CD8-positive, alpha-beta memory T cell (primary cell): ENCODE measurements at regions not wholly inside any gene's neighbourhood (a gene's known extent, or its start where the extent isn't known, plus 50 kb on each side); places are given as distances from the start of the nearest gene placed in this dataset.

Experiments used
- CTCF ChIA-PET: fragments of 350-600 bp; sonication (Branson Sonifier 250); formaldehyde crosslinking; loops from one replicate; lab custom pipeline; 2021; ENCODE audit warnings: antibody characterized with exemption; lab: Charles Lee
- POLR2A ChIA-PET: fragments of 350-600 bp; sonication (Branson Sonifier 250); formaldehyde crosslinking; loops from one replicate; lab custom pipeline; 2021; ENCODE audit warnings: antibody characterized with exemption; lab: Charles Lee
- DNase-seq, 5 donors: peaks; one replicate each; pipeline versions ENCODE4 v3.0.0 to v3.0.0-alpha.2; 2020 to 2022; ENCODE audit warnings: mixed read lengths in 1 of 5
- H3K27ac ChIP-seq: one replicate; pipeline ENCODE4 v1.7.0; 2013; ENCODE audit warnings: low read depth, mild to moderate bottlenecking, low read length, moderate library complexity
- H3K27me3 ChIP-seq: 2 replicates; pipeline ENCODE4 v1.7.0; 2013; ENCODE audit warnings: low read length, mild to moderate bottlenecking; ENCODE audit not compliant: insufficient read depth, poor library complexity, severe bottlenecking
- H3K36me3 ChIP-seq: 2 replicates; pipeline ENCODE4 v1.7.0; 2013; ENCODE audit warnings: mild to moderate bottlenecking, low read length, moderate library complexity; ENCODE audit not compliant: insufficient read depth
- H3K4me1 ChIP-seq: 2 replicates; pipeline ENCODE4 v1.7.0; 2013; ENCODE audit warnings: mild to moderate bottlenecking, low read length, moderate library complexity; ENCODE audit not compliant: insufficient read depth
- H3K4me3 ChIP-seq: 2 replicates; pipeline ENCODE4 v1.7.0; 2013; ENCODE audit warnings: mild to moderate bottlenecking, low read length
- H3K9me3 ChIP-seq: 2 replicates; pipeline ENCODE4 v1.7.0; 2013; ENCODE audit warnings: mild to moderate bottlenecking, low read length
- H3K27ac Mint-ChIP-seq, 8 donors: one replicate each; pipeline ENCODE4 v1.8.0; 2020 to 2021; ENCODE audit warnings: mixed read lengths in 8 of 8, mild to moderate bottlenecking in 6 of 8, inconsistent platforms in 3 of 8, moderate library complexity in 3 of 8
- H3K27me3 Mint-ChIP-seq, 2 donors: one replicate each; pipeline ENCODE4 v1.8.0; 2020 to 2021; ENCODE audit warnings: mixed read lengths in 2 of 2, mild to moderate bottlenecking in 1 of 2, moderate library complexity in 1 of 2
- H3K36me3 Mint-ChIP-seq, 3 donors: one replicate each; pipeline ENCODE4 v1.8.0; 2020 to 2021; ENCODE audit warnings: mixed read lengths in 3 of 3, inconsistent platforms in 1 of 3, mild to moderate bottlenecking in 1 of 3
- H3K4me1 Mint-ChIP-seq, 3 donors: one replicate each; pipeline ENCODE4 v1.8.0; 2020 to 2021; ENCODE audit warnings: mixed read lengths in 3 of 3, inconsistent platforms in 1 of 3, mild to moderate bottlenecking in 1 of 3
- H3K4me3 Mint-ChIP-seq, 7 donors: one replicate each; pipeline ENCODE4 v1.8.0; 2020 to 2021; ENCODE audit warnings: mixed read lengths in 7 of 7, mild to moderate bottlenecking in 6 of 7, moderate library complexity in 4 of 7, inconsistent platforms in 2 of 7
- H3K9me3 Mint-ChIP-seq, 5 donors: one replicate each; pipeline ENCODE4 v1.8.0; 2020 to 2022; ENCODE audit warnings: mixed read lengths in 5 of 5, mild to moderate bottlenecking in 3 of 5, moderate library complexity in 2 of 5, inconsistent platforms in 1 of 5

DNA sequence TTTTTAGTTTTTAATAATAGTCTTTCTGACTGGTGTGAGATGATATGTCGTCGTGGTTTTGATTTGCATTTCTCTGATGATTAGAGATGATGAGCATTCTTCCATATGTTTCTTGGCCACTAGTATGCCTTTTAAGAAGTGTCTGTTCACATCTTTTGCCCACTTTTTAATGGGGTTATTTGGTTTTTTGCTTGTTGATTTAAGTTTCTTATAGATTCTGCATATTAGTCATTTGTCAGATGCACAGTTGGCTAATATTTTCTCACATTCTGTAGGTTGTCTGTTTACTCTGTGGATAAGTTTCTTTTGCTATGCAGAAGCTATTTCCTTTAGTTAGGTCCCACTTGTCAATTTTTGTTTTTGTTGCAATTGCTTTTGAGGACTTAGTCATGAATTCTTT is 185.4 kb downstream of the SUCNR1 start:
- no peaks in the 10 kb centered on the region for H3K9me3 Mint-ChIP-seq
- H3K27me3 ChIP-seq = no peaks in the 10 kb centered on the region
- H3K27me3 Mint-ChIP-seq = peaks cover 0 to 10% of the 10 kb centered on the region in 2 donors
- no peaks in the 10 kb centered on the region for H3K36me3 ChIP-seq
- peaks cover 0 to 1% (median 0%) of the 10 kb centered on the region in 3 donors for H3K36me3 Mint-ChIP-seq
- ChIA-PET CTCF (no interaction called here), POLR2A (no interaction called here)
- H3K4me1 Mint-ChIP-seq = no peaks in the 10 kb centered on the region
- H3K9me3 ChIP-seq = no peaks in the 10 kb centered on the region
- no peak overlapping the region for H3K27ac ChIP-seq
- H3K4me1 ChIP-seq = no peaks in the 10 kb centered on the region
- DNase-seq = no peak
- H3K27ac Mint-ChIP-seq = no peak overlapping the region
- H3K4me3 Mint-ChIP-seq = no peak overlapping the region
- H3K4me3 ChIP-seq = no peak overlapping the region

DNA sequence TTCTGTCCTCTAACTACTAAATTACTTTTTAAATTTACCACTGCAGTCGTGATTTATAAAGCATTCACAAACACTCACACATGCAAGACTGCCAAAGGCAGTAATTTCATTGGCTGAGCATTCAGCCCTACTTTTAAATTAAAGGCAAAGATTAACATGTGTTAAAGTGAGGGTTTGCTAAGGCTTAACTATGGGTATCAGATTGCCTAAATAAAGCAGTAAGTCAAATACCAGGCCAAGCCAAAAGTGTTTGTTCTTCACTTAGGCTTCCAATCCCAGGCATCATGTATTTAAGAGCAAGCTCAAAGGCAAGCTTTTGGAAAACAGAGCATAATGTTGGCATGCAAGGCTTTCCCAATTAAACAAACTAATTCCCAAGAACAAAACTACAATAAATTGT is 187.3 kb downstream of the SUCNR1 start:
- Histone ChIP-seq H3K36me3 (no peaks in the 10 kb centered on the region), H3K27ac (no peak overlapping the region), H3K4me3 (no peak overlapping the region), H3K27me3 (no peaks in the 10 kb centered on the region), H3K9me3 (no peaks in the 10 kb centered on the region), H3K4me1 (no peaks in the 10 kb centered on the region)
- Mint-ChIP-seq H3K4me3 (no peak overlapping the region), H3K9me3 (no peaks in the 10 kb centered on the region), H3K4me1 (no peaks in the 10 kb centered on the region), H3K36me3 (peaks cover 0 to 1% (median 0%) of the 10 kb centered on the region in 3 donors), H3K27me3 (peaks cover 1 to 5% of the 10 kb centered on the region in 2 donors), H3K27ac (no peak overlapping the region)
- DNase-seq = no peak
- ChIA-PET CTCF (no interaction called here), POLR2A (no interaction called here)

DNA sequence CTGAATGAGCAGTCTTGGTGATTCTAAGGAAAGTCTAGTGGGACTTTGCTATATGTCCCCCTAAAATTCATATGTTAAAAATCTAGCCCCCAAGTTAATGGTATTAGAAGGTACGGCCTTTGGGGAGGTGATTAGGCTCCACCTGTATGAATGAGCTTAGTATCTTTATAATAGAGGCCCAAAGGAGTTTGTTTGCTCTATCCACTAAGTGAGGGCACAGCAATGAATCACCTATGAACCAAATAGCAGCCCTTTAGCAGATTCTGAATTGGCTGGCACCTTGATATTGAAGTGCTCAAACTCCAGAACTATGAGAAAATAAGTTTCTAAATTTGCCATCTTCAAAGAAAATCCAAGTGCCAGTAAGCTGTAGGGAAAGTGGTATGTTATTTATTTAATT is 187.9 kb downstream of the SUCNR1 start:
- DNase-seq = no peak
- Histone ChIP-seq H3K9me3 (no peaks in the 10 kb centered on the region), H3K4me3 (no peak overlapping the region), H3K27ac (no peak overlapping the region), H3K36me3 (no peaks in the 10 kb centered on the region), H3K4me1 (no peaks in the 10 kb centered on the region), H3K27me3 (no peaks in the 10 kb centered on the region)
- peaks cover 1 to 5% of the 10 kb centered on the region in 2 donors for H3K27me3 Mint-ChIP-seq
- POLR2A ChIA-PET = interaction anchor here (0.7 kb wide), 1 partner anchor 390 kb away, joined by 3 read pairs; no protein-coding TSS in a partner anchor
- no peaks in the 10 kb centered on the region for H3K9me3 Mint-ChIP-seq
- peaks cover 0 to 1% (median 0%) of the 10 kb centered on the region in 3 donors for H3K36me3 Mint-ChIP-seq
- H3K4me1 Mint-ChIP-seq = no peaks in the 10 kb centered on the region
- H3K4me3 Mint-ChIP-seq = no peak overlapping the region
- no peak overlapping the region for H3K27ac Mint-ChIP-seq
- CTCF ChIA-PET = no interaction called here

DNA sequence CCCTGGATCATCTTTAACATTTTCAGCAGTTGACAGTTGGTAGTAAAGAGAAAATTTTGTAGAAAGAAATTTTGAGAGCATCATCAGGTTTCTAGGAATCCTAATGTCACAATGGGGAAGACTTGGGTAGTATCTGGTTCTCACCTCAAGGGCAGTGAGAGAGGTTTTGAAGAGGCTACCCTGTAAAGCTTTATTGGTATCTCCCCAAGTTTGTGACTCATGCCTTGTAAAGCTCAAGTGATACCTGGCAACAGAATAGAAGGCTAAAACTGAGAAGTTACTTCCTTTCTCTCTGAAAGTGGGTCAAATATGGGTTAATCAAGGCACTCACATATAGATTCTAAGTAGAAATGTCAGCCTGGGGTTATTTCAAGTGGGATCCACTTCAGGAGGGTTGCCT is 196.4 kb downstream of the SUCNR1 start:
- H3K36me3 ChIP-seq = no peaks in the 10 kb centered on the region
- no peaks in the 10 kb centered on the region for H3K4me1 Mint-ChIP-seq
- no peak overlapping the region for H3K27ac Mint-ChIP-seq
- no peaks in the 10 kb centered on the region for H3K4me1 ChIP-seq
- ChIA-PET CTCF (no interaction called here), POLR2A (no interaction called here)
- DNase-seq = no peak
- H3K36me3 Mint-ChIP-seq = no peaks in the 10 kb centered on the region
- H3K4me3 ChIP-seq = no peak overlapping the region
- H3K9me3 ChIP-seq = no peaks in the 10 kb centered on the region
- H3K27me3 ChIP-seq = no peaks in the 10 kb centered on the region
- peaks cover 0 to 3% (median 0%) of the 10 kb centered on the region in 5 donors for H3K9me3 Mint-ChIP-seq
- no peak overlapping the region for H3K27ac ChIP-seq
- H3K4me3 Mint-ChIP-seq = no peak overlapping the region
- H3K27me3 Mint-ChIP-seq = peaks cover 1 to 3% of the 10 kb centered on the region in 2 donors

DNA sequence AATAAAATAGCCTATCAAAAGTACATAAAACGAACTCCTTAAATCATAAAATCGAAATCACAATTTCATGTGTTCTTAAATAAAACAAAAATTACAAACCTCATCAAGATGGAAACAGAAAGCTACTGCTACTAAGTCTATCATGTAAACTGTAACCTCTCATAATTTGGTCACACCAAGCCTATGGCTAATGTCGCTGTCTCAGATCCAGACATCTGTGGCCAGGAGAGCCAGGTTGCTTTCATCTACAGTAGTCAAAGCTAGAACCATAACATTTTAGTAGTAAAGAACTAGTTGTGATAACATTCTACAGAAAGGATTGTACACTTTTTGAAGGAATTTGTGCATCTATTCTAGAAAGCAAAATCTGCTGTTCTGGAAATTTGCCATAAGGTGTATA is 197.4 kb upstream of the MBNL1 start:
- peaks cover 0 to 3% of the 10 kb centered on the region in 2 donors for H3K27me3 Mint-ChIP-seq
- DNase-seq = no peak

DNA sequence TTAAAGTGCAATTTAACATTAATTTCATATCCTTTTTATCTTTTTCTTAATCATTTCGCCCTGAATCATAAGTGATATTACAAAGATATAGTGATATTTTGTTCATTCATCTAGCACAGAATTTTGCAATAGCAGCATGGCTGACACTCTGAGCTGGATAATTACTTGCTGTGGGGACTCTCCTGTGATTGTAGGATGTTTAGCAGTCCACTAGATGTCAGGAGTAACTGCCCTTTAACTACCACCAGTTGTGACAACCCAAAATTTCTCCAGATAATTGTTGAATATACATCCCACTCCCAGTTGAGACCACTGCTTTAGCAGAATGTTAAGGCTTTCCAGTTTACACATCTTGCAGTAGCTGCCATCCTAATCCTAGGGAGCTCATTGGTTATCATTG is 196.8 kb upstream of the MBNL1 start:
- Mint-ChIP-seq H3K4me3 (peak overlapping the region in 1 of 7 donors; percentile 11), H3K36me3 (no peaks in the 10 kb centered on the region), H3K27ac (no peak overlapping the region), H3K27me3 (peaks cover 0 to 3% of the 10 kb centered on the region in 2 donors), H3K9me3 (peaks cover 0 to 3% (median 0%) of the 10 kb centered on the region in 5 donors), H3K4me1 (peaks cover 0 to 5% (median 0%) of the 10 kb centered on the region in 3 donors)
- ChIA-PET POLR2A (no interaction called here), CTCF (interaction anchor here (0.8 to 1.8 kb wide), 7 partner anchors 9 to 401 kb away, joined by 3 to 13 read pairs (median 4); no protein-coding TSS in a partner anchor)
- Histone ChIP-seq H3K27ac (no peak overlapping the region), H3K4me1 (no peaks in the 10 kb centered on the region), H3K4me3 (no peak overlapping the region), H3K9me3 (no peaks in the 10 kb centered on the region), H3K36me3 (no peaks in the 10 kb centered on the region), H3K27me3 (no peaks in the 10 kb centered on the region)
- peak in 2 of 5 donors; percentile 11 to 24 for DNase-seq

More for the DNA sequence above, 197.4 kb upstream of the MBNL1 start:
- Histone ChIP-seq H3K9me3 (no peaks in the 10 kb centered on the region), H3K27ac (no peak overlapping the region), H3K4me1 (no peaks in the 10 kb centered on the region), H3K4me3 (no peak overlapping the region), H3K27me3 (no peaks in the 10 kb centered on the region), H3K36me3 (no peaks in the 10 kb centered on the region)
- Mint-ChIP-seq H3K4me3 (no peak overlapping the region), H3K4me1 (peaks cover 0 to 4% (median 0%) of the 10 kb centered on the region in 3 donors), H3K27ac (no peak overlapping the region), H3K9me3 (peaks cover 0 to 3% (median 0%) of the 10 kb centered on the region in 5 donors), H3K36me3 (no peaks in the 10 kb centered on the region)
- POLR2A ChIA-PET = no interaction called here
- CTCF ChIA-PET = interaction anchor here (0.6 to 1.8 kb wide), 9 partner anchors 8 to 401 kb away, joined by 3 to 13 read pairs (median 3); no protein-coding TSS in a partner anchor

DNA sequence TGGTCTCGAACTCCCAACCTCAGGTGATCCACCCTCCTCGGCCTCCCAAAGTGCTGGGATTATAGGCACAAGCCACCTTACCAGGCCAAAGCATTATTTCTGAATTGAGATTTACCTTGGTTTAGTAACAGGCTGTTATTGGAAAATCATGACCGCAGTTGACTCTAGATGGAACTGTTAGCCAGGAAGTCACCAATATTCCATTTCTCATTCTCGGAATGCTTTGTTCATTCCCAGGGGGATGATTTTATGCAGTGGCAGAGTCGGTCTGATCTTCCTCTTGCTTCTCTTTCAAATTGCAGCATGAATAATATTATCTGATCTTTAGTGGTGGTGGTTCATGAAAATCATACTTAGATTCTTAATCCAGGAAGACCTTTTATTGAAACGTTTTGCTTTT is 195.5 kb upstream of the MBNL1 start:
- POLR2A ChIA-PET = no interaction called here
- H3K4me3 Mint-ChIP-seq = peak overlapping the region in 1 of 7 donors; percentile 32
- no peaks in the 10 kb centered on the region for H3K36me3 ChIP-seq

DNA sequence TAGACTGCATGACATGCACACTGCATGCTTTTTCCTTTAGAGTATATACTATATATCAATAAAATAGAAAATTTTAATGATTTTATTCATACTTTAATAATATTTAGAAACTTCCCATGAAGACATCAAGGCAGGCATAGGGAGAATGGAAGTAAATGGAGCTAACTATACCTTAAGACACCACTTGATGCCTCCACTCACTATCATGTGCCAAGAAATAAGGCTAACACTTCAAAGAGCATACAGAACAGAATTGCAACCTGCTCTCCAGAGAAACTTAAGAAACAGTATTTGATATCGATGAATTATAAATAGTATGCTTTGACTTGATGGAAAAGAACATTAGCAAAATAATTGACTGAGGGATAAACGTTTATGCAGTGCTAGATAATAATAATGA is 192.6 kb upstream of the MBNL1 start:
- Mint-ChIP-seq H3K9me3 (no peaks in the 10 kb centered on the region), H3K27me3 (no peaks in the 10 kb centered on the region), H3K36me3 (peaks cover 0 to 5% (median 3%) of the 10 kb centered on the region in 3 donors), H3K4me1 (peaks cover 0 to 5% (median 0%) of the 10 kb centered on the region in 3 donors), H3K4me3 (no peak overlapping the region), H3K27ac (no peak overlapping the region)
- no peaks in the 10 kb centered on the region for H3K36me3 ChIP-seq
- no peak for DNase-seq
- no peaks in the 10 kb centered on the region for H3K4me1 ChIP-seq
- H3K27ac ChIP-seq = no peak overlapping the region
- ChIA-PET CTCF (interaction anchor here (1.0 kb wide), 1 partner anchor 396 kb away, joined by 3 read pairs; no protein-coding TSS in a partner anchor), POLR2A (no interaction called here)
- no peaks in the 10 kb centered on the region for H3K27me3 ChIP-seq
- H3K9me3 ChIP-seq = no peaks in the 10 kb centered on the region
- H3K4me3 ChIP-seq = no peak overlapping the region

More for the DNA sequence above, 195.5 kb upstream of the MBNL1 start:
- CTCF ChIA-PET = interaction anchor here (0.6 to 1.8 kb wide), 2 partner anchors 399 to 402 kb away, joined by 3 to 13 read pairs; no protein-coding TSS in a partner anchor
- no peak overlapping the region for H3K27ac Mint-ChIP-seq
- no peaks in the 10 kb centered on the region for H3K27me3 Mint-ChIP-seq
- DNase-seq = no peak
- H3K36me3 Mint-ChIP-seq = no peaks in the 10 kb centered on the region
- Histone ChIP-seq H3K4me1 (no peaks in the 10 kb centered on the region), H3K27ac (no peak overlapping the region), H3K9me3 (no peaks in the 10 kb centered on the region), H3K27me3 (no peaks in the 10 kb centered on the region), H3K4me3 (no peak overlapping the region)
- H3K4me1 Mint-ChIP-seq = peaks cover 0 to 5% (median 0%) of the 10 kb centered on the region in 3 donors
- peaks cover 0 to 2% (median 0%) of the 10 kb centered on the region in 5 donors for H3K9me3 Mint-ChIP-seq
